Ascending aorta (tissue), 2 donors: ENCODE measurements at regions not wholly inside any gene's neighbourhood (a gene's known extent, or its start where the extent isn't known, plus 50 kb on each side); places are given as distances from the start of the nearest gene placed in this dataset.

Source experiments
- DNase-seq, 2 donors: peaks; one replicate each; pipeline ENCODE4 v3.0.0-alpha.2; 2019; ENCODE audit warnings: low spot score in 2 of 2
- H3K27ac ChIP-seq, 2 donors: fragments of 200-600 bp; sonication (generic); one replicate each; pipeline ENCODE4 v1.5.1; 2016 to 2017; ENCODE audit warnings: mild to moderate bottlenecking in 1 of 2
- H3K27me3 ChIP-seq: fragments of 200-600 bp; sonication (generic); one replicate; pipeline ENCODE4 v1.5.1; 2017
- H3K36me3 ChIP-seq, 2 donors: fragments of 200-600 bp; sonication (generic); one replicate each; pipeline ENCODE4 v1.5.1; 2016
- H3K4me1 ChIP-seq, 2 donors: fragments of 200-600 bp; sonication (generic); one replicate each; pipeline ENCODE4 v1.5.1; 2016 to 2017; ENCODE audit warnings: mild to moderate bottlenecking in 1 of 2
- H3K4me3 ChIP-seq, 2 donors: fragments of 200-600 bp; sonication (generic); one replicate each; pipeline ENCODE4 v1.5.1; 2016 to 2017; ENCODE audit warnings: mild to moderate bottlenecking in 1 of 2
- H3K9me3 ChIP-seq, 2 donors: fragments of 200-600 bp; sonication (generic); one replicate each; pipeline ENCODE4 v1.5.1; 2016
- CTCF ChIP-seq, 3 experiments: fragments of 200-600 bp in 2 of 3; fragments of 450-650 bp in 1 of 3; sonication (generic) in 2 of 3; IDR thresholded peaks; one replicate each; pipeline ENCODE4 v1.5.1; 2016 to 2019; ENCODE audit warnings: antibody characterized with exemption in 3 of 3, mild to moderate bottlenecking in 1 of 3, moderate library complexity in 1 of 3
- intact Hi-C: fragments of 100-400 bp; cut with DNase I; formaldehyde crosslinking; loops from one replicate; pipeline ENCODE4 v1.15.1; 2023

- Histone ChIP-seq H3K27ac (no peak overlapping the region), H3K27me3 (no peaks in the 10 kb centered on the region)
- no peak for DNase-seq
These were observed 1469.7 kb downstream of the BRD1 start for GRCh38 chr22:48357961-48358360.

GRCh38 chr22:48357196-48357595, 1470.5 kb downstream of the BRD1 start:
- no peak overlapping the region for H3K4me3 ChIP-seq
- no peaks in the 10 kb centered on the region for H3K27me3 ChIP-seq
- no peaks in the 10 kb centered on the region for H3K4me1 ChIP-seq
- no peaks in the 10 kb centered on the region for H3K36me3 ChIP-seq
- no peak for DNase-seq
- H3K27ac ChIP-seq, result no peak overlapping the region
- TF ChIP-seq CTCF (IDR thresholded peaks at IDR 0.05), result no peak
- H3K9me3 ChIP-seq, result no peaks in the 10 kb centered on the region
- intact Hi-C loops, result no loop called here

More at GRCh38 chr22:48357961-48358360, 1469.7 kb downstream of the BRD1 start:
- H3K4me3 ChIP-seq, result no peak overlapping the region
- H3K36me3 ChIP-seq, result no peaks in the 10 kb centered on the region
- H3K9me3 ChIP-seq, result no peaks in the 10 kb centered on the region
- intact Hi-C loops, result no loop called here
- no peaks in the 10 kb centered on the region for H3K4me1 ChIP-seq
- no peak for TF ChIP-seq CTCF (IDR thresholded peaks at IDR 0.05)

- no peaks in the 10 kb centered on the region for H3K9me3 ChIP-seq
- no peak for DNase-seq
- TF ChIP-seq CTCF (IDR thresholded peaks at IDR 0.05), result no peak
- H3K36me3 ChIP-seq, result no peaks in the 10 kb centered on the region
- H3K27ac ChIP-seq, result no peak overlapping the region
- H3K4me3 ChIP-seq, result no peak overlapping the region
- intact Hi-C loops, result no loop called here
- H3K4me1 ChIP-seq, result no peaks in the 10 kb centered on the region
- no peaks in the 10 kb centered on the region for H3K27me3 ChIP-seq
These were observed 1470.9 kb downstream of the BRD1 start for GRCh38 chr22:48356731-48357130.

GRCh38 chr22:48354096-48354495, 1473.6 kb downstream of the BRD1 start:
- DNase-seq, result no peak
- Histone ChIP-seq H3K9me3 (no peaks in the 10 kb centered on the region), H3K4me1 (no peaks in the 10 kb centered on the region), H3K4me3 (no peak overlapping the region), H3K27me3 (no peaks in the 10 kb centered on the region), H3K27ac (no peak overlapping the region), H3K36me3 (no peaks in the 10 kb centered on the region)
- intact Hi-C loops, result no loop called here
- no peak for TF ChIP-seq CTCF (IDR thresholded peaks at IDR 0.05)

GRCh38 chr22:48353116-48353947, 1474.3 kb downstream of the BRD1 start:
- no peak for TF ChIP-seq CTCF (IDR thresholded peaks at IDR 0.05)
- DNase-seq, result no peak
- Histone ChIP-seq H3K4me1 (no peaks in the 10 kb centered on the region), H3K27me3 (no peaks in the 10 kb centered on the region), H3K4me3 (no peak overlapping the region), H3K27ac (no peak overlapping the region), H3K36me3 (no peaks in the 10 kb centered on the region), H3K9me3 (no peaks in the 10 kb centered on the region)
- intact Hi-C loops, result no loop called here
